ENCODE measurements at regions not wholly inside any gene's neighbourhood (a gene's known extent, or its start where the extent isn't known, plus 50 kb on each side); places are given as distances from the start of the nearest gene placed in this dataset.

GRCh38 chr16:51393381-51394005 is 242.4 kb upstream of the SALL1 start:
- TF ChIP-seq POLR2AphosphoS5 (IDR thresholded peaks at IDR 0.05; ENCODE audit: low read depth) = no peak
- TF ChIP-seq REST (IDR thresholded peaks at IDR 0.05; ENCODE audit: unreplicated experiment) = no peak
- TF ChIP-seq EZH2phosphoT487 (IDR thresholded peaks at IDR 0.05; ENCODE audit: unreplicated experiment) = no peak
- no peak for TF ChIP-seq CTCF (conservative IDR thresholded peaks at IDR 0.05; ENCODE audit: low read depth in 2 of 2)
- TF ChIP-seq EZH2 (IDR thresholded peaks at IDR 0.05; ENCODE audit: low read depth, unreplicated experiment) = no peak
- TF ChIP-seq CREB1 (CRISPR knock-in tag; IDR thresholded peaks at IDR 0.05; ENCODE audit: low read depth) = no peak
- TF ChIP-seq JUNB (IDR thresholded peaks at IDR 0.05; ENCODE audit: unreplicated experiment) = no peak
- TF ChIP-seq ZNF331 (CRISPR knock-in tag; IDR thresholded peaks at IDR 0.05; ENCODE audit: low read depth) = no peak
- TF ChIP-seq ETS1 (IDR thresholded peaks at IDR 0.05) = no peak
